Neural crest cell (in vitro differentiated cells): ENCODE measurements at regions not wholly inside any gene's neighbourhood (a gene's known extent, or its start where the extent isn't known, plus 50 kb on each side); places are given as distances from the start of the nearest gene placed in this dataset.

ENCODE experiments used
- DNase-seq: peaks from one replicate; pipeline ENCODE4 v3.0.0; 2021; ENCODE audit warnings: low read depth, mixed read lengths, low spot score
- H3K27ac Mint-ChIP-seq: one replicate; pipeline ENCODE4 v1.8.0; 2021; ENCODE audit warnings: mild to moderate bottlenecking, mixed read lengths; ENCODE audit not compliant: unreplicated experiment
- H3K27me3 Mint-ChIP-seq: 2 replicates; pipeline ENCODE4 v1.8.0; 2021; ENCODE audit warnings: low read depth, mild to moderate bottlenecking, mixed read lengths
- H3K36me3 Mint-ChIP-seq: 2 replicates; pipeline ENCODE4 v1.8.0; 2021; ENCODE audit warnings: low read depth, mild to moderate bottlenecking, mixed read lengths
- H3K4me1 Mint-ChIP-seq: 2 replicates; pipeline ENCODE4 v1.8.0; 2021; ENCODE audit warnings: mixed read lengths
- H3K4me3 Mint-ChIP-seq: one replicate; pipeline ENCODE4 v1.8.0; 2021; ENCODE audit warnings: mild to moderate bottlenecking, mixed read lengths
- H3K9me3 Mint-ChIP-seq: 2 replicates; pipeline ENCODE4 v1.8.0; 2021; ENCODE audit warnings: mixed read lengths
- TF ChIP-seq, protein P1 (sequence below): fragments of 200-600 bp; sonication (generic); conservative IDR thresholded peaks from 2 replicates; pipeline ENCODE4 v1.5.0; 2021; ENCODE audit warnings: antibody characterized with exemption, mild to moderate bottlenecking

DNA sequence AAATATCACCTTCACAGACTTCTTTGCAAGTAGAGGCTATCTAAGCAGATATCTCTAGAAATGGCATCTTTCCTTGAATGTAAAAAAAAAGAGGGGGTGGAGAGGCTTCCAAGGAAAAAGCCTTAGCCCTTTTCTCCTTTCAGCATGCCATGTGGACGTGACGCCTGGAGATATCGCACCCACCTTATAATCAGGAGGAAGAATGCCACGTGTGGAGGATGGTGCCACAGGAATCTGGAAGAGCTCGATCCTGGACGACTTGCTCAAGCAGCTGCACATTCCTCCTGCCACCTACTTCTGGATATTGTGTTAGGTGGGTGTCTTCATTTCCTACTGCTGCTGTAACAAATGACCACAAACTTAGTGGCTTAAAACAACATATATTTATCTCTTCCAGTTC lies 203.6 kb downstream of the NUAK1 start:
- Mint-ChIP-seq H3K27ac (no peak overlapping the region), H3K4me1 (peaks cover 40% of the 10 kb centered on the region), H3K4me3 (no peak overlapping the region), H3K9me3 (peaks cover 3% of the 10 kb centered on the region), H3K36me3 (no peaks in the 10 kb centered on the region), H3K27me3 (no peaks in the 10 kb centered on the region)
- TF ChIP-seq, protein P1, sequence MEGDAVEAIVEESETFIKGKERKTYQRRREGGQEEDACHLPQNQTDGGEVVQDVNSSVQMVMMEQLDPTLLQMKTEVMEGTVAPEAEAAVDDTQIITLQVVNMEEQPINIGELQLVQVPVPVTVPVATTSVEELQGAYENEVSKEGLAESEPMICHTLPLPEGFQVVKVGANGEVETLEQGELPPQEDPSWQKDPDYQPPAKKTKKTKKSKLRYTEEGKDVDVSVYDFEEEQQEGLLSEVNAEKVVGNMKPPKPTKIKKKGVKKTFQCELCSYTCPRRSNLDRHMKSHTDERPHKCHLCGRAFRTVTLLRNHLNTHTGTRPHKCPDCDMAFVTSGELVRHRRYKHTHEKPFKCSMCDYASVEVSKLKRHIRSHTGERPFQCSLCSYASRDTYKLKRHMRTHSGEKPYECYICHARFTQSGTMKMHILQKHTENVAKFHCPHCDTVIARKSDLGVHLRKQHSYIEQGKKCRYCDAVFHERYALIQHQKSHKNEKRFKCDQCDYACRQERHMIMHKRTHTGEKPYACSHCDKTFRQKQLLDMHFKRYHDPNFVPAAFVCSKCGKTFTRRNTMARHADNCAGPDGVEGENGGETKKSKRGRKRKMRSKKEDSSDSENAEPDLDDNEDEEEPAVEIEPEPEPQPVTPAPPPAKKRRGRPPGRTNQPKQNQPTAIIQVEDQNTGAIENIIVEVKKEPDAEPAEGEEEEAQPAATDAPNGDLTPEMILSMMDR = no peak
- no peak for DNase-seq

DNA sequence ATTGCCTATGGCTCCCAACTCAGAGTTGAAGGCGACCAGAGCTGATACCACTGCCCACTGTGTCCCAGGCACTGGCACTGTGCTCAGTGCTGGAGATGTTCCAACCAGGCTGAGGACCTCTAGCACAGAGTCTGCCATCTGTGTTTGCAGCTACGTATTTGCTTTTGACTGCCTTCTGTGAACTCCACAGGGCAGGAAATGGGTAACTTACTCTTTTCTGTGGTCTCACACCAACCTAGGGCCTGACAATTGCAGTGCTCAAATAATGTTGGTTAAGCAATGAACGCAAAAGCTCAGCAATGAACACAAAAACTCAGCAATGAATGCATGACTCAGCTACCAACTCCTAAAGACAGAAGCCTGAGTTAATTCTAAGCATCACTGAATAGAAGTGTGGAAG lies 202.8 kb downstream of the NUAK1 start:
- H3K4me3 Mint-ChIP-seq = no peak overlapping the region
- no peak overlapping the region for H3K27ac Mint-ChIP-seq
- TF ChIP-seq, protein P1 = no peak
- H3K9me3 Mint-ChIP-seq = peaks cover 4% of the 10 kb centered on the region
- no peak for DNase-seq
- H3K4me1 Mint-ChIP-seq = peaks cover 35% of the 10 kb centered on the region
- H3K27me3 Mint-ChIP-seq = no peaks in the 10 kb centered on the region
- no peaks in the 10 kb centered on the region for H3K36me3 Mint-ChIP-seq

DNA sequence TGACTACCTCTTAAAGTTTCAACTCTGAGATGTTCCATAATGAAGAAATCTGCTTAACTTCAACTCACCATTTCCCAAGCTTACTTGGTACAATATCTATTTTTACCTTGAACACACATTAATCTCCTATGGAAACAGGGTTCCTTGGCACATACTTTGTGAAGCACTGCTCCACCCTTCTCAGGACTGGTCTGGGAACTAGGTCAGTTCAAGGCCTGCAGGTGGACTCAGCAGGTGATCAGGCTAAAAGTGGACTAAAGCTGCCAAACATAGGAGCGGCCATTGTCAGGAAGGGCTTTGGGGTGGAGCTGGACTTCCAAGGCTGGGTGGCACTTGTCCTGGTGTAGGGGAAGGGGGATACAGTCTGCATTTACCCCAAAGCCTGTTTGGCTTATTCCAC lies 202.3 kb downstream of the NUAK1 start:
- TF ChIP-seq, protein P1 = no peak

DNA sequence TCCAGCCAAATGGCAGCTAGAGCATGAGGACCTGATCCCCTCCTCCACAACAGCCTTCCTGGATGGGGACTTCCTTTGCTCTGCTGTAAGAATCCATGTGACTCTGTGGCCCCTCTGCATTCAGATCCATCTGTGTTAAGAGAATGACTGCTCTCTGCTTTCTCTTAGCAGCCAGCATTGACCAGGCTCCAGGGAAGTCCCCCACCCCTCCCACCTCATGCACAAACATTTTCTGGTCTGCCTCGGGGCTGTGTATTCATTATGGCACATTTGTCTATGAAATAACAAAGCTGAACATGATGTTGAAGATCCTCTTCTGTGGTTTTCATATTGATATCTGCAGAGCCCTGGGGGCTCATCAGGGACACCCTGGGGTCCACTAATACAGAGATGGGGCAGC lies 201.7 kb downstream of the NUAK1 start:
- peaks cover 4% of the 10 kb centered on the region for H3K9me3 Mint-ChIP-seq
- peaks cover 31% of the 10 kb centered on the region for H3K4me1 Mint-ChIP-seq
- no peak for DNase-seq
- TF ChIP-seq, protein P1 = no peak
- no peaks in the 10 kb centered on the region for H3K27me3 Mint-ChIP-seq
- no peaks in the 10 kb centered on the region for H3K36me3 Mint-ChIP-seq
- no peak overlapping the region for H3K27ac Mint-ChIP-seq
- no peak overlapping the region for H3K4me3 Mint-ChIP-seq

More for the DNA sequence above, 202.3 kb downstream of the NUAK1 start:
- Mint-ChIP-seq H3K27ac (no peak overlapping the region), H3K4me3 (no peak overlapping the region), H3K36me3 (no peaks in the 10 kb centered on the region), H3K27me3 (no peaks in the 10 kb centered on the region), H3K4me1 (peaks cover 35% of the 10 kb centered on the region), H3K9me3 (peaks cover 4% of the 10 kb centered on the region)
- no peak for DNase-seq

DNA sequence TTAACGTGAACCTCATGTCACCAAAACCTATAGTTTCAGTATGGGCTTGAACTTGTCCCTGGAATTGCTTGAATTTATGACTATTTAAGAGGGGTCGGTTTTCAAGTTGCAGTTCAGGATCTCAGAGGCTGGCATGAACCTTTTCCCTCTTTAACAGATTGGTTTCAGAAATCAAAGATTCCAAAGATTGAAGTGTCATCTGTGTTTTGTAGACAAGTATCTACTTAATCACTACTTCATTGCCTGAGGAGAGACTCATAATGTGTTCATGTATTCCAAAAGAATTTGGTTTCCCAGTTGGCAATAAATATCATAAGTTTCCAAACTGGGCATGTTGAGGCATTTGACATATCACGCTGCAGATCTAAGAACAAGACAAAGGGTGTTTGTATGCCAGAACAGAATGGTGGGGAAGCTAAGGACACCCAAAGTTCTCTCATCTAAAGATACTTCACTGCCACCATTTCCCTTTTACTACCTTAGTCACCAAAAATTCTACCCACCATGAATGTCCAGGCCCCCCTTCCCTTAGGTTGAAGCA lies 199.5 kb downstream of the NUAK1 start:
- H3K4me3 Mint-ChIP-seq = no peak overlapping the region
- H3K27ac Mint-ChIP-seq = no peak overlapping the region
- DNase-seq = no peak
- no peaks in the 10 kb centered on the region for H3K27me3 Mint-ChIP-seq
- H3K36me3 Mint-ChIP-seq = no peaks in the 10 kb centered on the region
- H3K9me3 Mint-ChIP-seq = peaks cover 4% of the 10 kb centered on the region
- TF ChIP-seq, protein P1 = no peak
- H3K4me1 Mint-ChIP-seq = peaks cover 20% of the 10 kb centered on the region
